GM13976 (cell line): ENCODE measurements at regions not wholly inside any gene's neighbourhood (a gene's known extent, or its start where the extent isn't known, plus 50 kb on each side); places are given as distances from the start of the nearest gene placed in this dataset.
"Not testable (repeated sequence)": the region's sequence is repeated elsewhere in the genome, so short reads cannot be mapped to it uniquely, and the experiment has no call there.

Experiments used
- DNase-seq: peaks from one replicate; pipeline ENCODE4 v3.0.0; 2012; ENCODE audit warnings: low spot score
- CTCF ChIP-seq: IDR thresholded peaks from 2 replicates; pipeline ENCODE4 v1.5.1; 2012; ENCODE audit warnings: borderline replicate concordance, mild to moderate bottlenecking; ENCODE audit not compliant: insufficient read depth; ENCODE audit errors: extremely low read depth, missing control alignments, control extremely low read depth
- in situ Hi-C: fragments of 300-500 bp; cut with MboI; formaldehyde crosslinking; loops from one replicate; pipeline ENCODE4 v1.12.0; 2022; ENCODE audit warnings: low sequenced_read_pairs, mixed read lengths, inconsistent platforms; ENCODE audit not compliant: unreplicated experiment

GRCh38 chr17:83007504-83008185, 71.8 kb upstream of the METRNL start:
- no peak for TF ChIP-seq CTCF
- DNase-seq: no peak
- in situ Hi-C loops: no loop called here

DNA sequence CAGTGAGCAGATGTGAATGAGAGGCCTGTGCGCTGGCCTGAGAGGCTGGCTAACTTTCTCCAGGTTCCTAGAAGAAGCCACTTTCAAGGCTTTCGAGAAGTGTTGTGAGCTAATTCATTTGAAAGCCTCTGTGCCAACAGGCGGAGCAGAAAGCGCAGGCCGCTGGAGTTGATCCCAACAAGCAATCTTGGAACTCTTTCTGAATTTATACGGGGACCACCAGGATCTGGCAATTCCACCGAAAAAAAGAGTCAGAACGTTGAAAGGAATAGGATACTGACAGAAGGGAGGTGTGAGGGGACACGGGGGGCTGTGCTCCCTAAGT, 71.3 kb upstream of the METRNL start:
- no peak for TF ChIP-seq CTCF
- in situ Hi-C loops: no loop called here
- DNase-seq: no peak

DNA sequence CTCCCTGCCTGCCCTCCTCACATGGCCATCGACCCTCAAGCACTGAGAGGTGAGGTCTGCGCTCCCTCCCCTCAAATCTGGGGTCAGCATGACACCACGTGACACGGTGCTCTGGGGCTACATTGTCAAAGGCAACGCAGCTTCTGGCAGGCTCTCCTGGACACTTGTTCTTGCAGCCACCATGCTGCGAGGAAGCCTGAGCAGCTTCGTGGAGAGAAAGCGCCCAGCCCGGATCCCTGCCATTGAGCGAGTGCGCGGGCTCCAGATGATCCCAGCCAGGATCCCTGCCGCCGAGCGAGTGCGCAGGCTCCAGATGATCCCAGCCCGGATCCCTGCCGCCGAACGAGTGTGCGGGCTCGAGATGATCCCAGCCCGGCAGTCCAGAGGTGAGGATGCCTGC, 70.9 kb upstream of the METRNL start:
- TF ChIP-seq CTCF: no peak
- in situ Hi-C loops: no loop called here
- DNase-seq: no peak

DNA sequence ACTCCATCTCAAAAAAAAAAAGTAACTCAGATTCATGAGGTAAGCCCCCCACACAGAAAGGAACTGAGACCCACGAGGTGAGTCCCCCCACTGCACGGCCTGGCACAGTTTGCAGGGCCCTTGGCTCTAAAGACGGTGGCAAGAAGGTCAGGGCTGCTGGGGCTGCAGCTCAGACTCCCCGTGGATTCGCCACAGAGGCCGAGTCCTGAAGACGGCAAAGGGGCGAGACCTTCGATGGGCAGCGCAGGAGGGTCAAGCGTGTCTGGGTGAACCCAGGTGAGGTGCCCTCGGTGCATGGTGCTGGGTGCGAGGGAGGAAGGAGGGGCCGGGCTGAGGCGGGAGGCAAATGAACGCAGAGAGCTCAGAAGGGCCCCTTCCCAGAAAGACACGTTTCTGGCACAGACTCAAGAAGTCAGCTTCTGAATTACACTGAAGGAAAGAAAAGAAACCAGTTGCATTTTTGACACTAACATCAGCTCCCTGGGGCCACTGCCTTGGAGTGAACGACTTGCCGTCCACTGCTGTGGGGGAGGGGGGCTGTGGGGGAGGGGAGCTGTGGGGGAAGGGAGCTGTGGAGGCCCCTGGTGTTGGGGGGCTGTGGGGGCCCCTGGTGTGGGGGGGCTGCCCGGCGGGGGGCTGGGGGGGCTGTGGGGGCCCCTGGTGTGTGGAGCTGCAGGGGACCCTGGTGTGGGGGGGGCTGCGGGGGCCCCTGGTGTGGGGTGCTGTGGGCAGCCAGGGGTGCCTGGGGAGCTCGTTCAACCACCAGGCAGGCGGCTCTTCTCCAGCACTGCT, 69.8 kb upstream of the METRNL start:
- in situ Hi-C loops: no loop called here
- no peak for DNase-seq
- no peak for TF ChIP-seq CTCF

- no peak for TF ChIP-seq CTCF
- in situ Hi-C loops: no loop called here
- DNase-seq: peak; percentile 25
These were observed 68.9 kb upstream of the METRNL start for GRCh38 chr17:83010206-83011200.

- in situ Hi-C loops, DNase-seq: not testable (repeated sequence)
These were observed 67.7 kb upstream of the METRNL start for GRCh38 chr17:83011676-83012075.
